PC-3 (cell line): ENCODE measurements at regions not wholly inside any gene's neighbourhood (a gene's known extent, or its start where the extent isn't known, plus 50 kb on each side); places are given as distances from the start of the nearest gene placed in this dataset.

Source experiments
- CTCF ChIP-seq: fragments of 300-600 bp; sonication (generic); conservative IDR thresholded peaks from 2 replicates; pipeline ENCODE4 v1.5.1; 2017; ENCODE audit warnings: antibody characterized with exemption, low read depth, mild to moderate bottlenecking, low read length
- EZH2 ChIP-seq: fragments of 300-600 bp; sonication (generic); IDR thresholded peaks from one replicate; pipeline ENCODE4 v1.6.1; 2017; ENCODE audit warnings: antibody characterized with exemption, mild to moderate bottlenecking, low read length; ENCODE audit not compliant: unreplicated experiment

GRCh38 chr10:14415676-14416307 lies 85.1 kb upstream of the FRMD4A start:
- TF ChIP-seq CTCF, result no peak
- no peak for TF ChIP-seq EZH2
